AG20443 (cell line): ENCODE measurements at regions not wholly inside any gene's neighbourhood (a gene's known extent, or its start where the extent isn't known, plus 50 kb on each side); places are given as distances from the start of the nearest gene placed in this dataset.

Experiments used
- DNase-seq: peaks from one replicate; pipeline ENCODE4 v3.0.0; 2012; ENCODE audit warnings: low spot score, mixed read lengths

DNA sequence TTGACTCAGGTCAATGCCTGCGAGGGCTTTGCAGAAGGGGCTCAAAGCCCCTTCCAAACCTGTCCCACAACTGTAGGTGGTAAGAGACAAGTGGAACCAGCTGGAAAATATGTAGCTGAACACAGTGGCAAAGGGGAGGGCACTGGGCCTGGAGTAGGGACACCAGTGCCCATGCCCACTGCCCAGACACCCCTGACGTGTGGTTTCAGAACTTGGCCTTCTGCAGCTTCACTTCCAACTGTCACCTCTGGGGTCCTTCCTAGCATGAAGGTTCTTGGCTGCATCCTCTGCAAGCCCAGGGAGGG is 233.1 kb upstream of the IRX1 start:
- DNase-seq: no peak

- DNase-seq: no peak
Observed at GRCh38 chr5:3361811-3362605, 233.6 kb upstream of the IRX1 start.

DNA sequence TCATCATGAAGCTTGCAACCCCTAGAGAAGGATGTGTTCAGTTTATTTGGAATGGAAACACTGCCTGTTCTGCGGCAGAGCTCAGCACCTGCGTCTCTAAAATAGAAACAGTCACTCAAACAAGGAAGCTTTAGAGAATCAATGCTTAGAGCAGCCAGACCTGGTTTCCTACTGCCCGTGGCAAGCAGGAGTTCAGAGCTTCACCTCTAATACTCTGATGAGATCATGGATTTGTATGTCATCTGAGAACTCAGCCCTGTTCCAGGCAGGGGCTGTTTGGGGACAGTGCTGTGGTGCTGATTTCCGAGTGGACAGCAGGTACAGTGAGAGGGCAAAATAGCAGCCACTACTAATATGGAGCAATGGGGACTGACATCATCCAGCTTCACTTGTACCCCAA is 236.0 kb upstream of the IRX1 start:
- no peak for DNase-seq

- no peak for DNase-seq
Observed at GRCh38 chr5:3357291-3357690, 238.3 kb upstream of the IRX1 start.

DNA sequence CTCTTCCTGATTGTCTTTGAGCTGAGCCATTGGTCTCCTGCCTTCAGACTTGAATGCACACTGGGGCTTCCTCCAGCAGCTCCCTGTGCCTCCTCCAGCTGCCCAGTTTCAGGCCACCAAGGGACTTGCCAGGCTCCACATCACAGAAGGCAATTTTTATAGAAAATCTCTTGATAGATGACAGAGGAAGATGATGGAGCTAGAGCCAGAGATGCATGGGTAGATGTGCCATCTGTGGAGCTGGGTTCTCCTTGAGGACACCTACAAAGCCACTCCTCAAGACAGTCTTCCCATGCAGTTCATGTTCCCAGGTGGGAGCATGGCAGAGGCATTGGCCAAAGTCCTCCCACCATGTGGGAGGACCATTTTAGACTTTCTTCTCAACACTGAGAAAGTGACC is 239.6 kb upstream of the IRX1 start:
- no peak for DNase-seq

GRCh38 chr5:3355126-3355525 is 240.5 kb upstream of the IRX1 start:
- no peak for DNase-seq

DNA sequence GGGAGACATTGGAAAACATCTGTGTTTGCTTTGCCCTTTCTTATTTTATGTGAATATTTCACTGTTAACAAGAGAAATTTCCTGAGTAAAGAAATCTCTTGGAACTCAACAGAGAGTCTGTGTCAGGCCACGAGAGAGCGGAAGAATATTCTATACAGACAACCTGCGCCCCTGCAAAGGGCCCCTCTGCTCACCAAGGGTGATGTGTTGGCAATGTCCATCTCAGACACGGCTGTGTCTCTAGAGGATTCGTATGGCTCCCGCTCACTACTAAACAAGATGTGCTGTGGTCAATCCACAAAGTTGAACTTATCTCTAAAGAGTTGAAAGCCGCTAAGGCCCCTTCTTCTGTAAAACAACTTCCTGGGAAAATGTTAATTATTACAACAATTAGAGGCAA is 241.0 kb upstream of the IRX1 start:
- no peak for DNase-seq

DNA sequence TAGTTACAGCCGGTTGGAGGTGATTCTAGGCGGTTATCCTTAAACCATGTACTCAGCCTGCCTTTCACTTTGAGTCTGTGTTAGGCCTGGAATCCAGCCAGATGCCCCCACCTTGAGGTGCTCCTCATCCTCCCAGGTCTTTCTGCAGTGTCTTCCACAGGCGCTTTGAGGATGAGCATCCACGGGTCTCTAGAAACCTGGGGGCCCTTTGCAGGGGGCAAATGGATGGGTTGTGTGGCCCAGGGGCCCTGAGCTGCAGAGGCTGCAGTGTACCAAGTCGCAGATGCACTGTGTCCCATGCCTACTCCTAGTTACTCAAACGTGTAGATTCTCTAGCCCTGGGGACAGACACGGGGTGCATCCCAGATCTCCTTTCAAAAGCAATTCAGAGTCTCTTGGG is 242.1 kb upstream of the IRX1 start:
- DNase-seq: no peak

DNA sequence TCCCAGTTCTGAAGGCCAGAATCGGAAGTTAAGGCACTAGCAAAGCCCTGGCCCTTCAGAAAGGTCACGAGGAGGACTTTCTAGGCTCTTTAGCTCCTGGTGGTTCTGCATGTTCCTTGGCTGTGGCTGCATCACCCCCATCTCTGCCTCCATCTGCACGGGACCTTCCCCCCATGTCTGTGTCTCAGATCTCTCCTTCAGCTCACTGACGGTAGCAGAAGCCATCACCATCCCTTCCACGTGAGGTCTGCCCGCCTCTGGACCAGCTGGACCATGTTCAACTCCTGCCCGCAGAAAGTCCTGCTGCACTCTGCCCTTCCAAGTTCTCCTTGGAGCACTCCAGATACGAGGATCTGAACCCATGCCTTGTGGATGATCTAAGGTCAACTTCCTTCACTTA is 242.9 kb upstream of the IRX1 start:
- no peak for DNase-seq

GRCh38 chr5:3351581-3352442 is 243.8 kb upstream of the IRX1 start:
- DNase-seq: no peak

GRCh38 chr5:3350781-3351180 is 244.9 kb upstream of the IRX1 start:
- no peak for DNase-seq

DNA sequence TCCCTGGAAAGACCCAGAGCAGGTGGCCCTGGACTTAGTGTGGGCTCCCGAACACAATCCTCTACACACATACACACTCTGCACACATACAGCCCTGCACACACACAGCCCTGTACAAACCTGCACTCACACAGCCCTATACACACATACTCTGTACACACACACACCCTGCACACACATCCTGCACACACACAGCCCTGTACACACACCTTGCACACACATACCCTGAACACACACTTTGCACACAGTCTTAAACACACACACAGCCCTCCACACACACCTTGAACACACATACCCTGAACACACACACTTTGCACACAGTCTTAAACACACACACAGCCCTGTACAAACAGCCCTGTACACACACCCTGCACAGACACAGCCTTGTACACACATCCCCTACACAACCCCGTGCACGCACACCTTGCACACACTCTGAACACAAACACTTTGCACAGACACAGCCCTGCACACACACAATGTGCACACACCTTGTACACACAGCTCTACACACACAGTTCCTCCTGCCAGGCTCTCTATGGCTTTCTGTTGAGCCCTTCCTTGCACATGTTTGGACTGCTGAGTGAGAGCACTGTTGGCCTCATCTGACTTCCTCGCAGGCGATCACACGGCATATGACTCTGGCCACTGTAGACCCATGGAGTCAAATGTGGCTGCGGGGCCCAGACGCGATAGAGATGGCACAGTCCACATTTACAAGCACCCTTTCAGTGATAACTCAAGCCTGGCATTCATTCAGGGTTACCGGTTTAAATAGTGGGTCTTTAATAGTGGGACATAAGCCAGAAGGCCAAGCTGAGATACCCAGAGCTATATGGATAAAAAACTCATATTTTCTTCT is 245.7 kb upstream of the IRX1 start:
- DNase-seq: no peak

DNA sequence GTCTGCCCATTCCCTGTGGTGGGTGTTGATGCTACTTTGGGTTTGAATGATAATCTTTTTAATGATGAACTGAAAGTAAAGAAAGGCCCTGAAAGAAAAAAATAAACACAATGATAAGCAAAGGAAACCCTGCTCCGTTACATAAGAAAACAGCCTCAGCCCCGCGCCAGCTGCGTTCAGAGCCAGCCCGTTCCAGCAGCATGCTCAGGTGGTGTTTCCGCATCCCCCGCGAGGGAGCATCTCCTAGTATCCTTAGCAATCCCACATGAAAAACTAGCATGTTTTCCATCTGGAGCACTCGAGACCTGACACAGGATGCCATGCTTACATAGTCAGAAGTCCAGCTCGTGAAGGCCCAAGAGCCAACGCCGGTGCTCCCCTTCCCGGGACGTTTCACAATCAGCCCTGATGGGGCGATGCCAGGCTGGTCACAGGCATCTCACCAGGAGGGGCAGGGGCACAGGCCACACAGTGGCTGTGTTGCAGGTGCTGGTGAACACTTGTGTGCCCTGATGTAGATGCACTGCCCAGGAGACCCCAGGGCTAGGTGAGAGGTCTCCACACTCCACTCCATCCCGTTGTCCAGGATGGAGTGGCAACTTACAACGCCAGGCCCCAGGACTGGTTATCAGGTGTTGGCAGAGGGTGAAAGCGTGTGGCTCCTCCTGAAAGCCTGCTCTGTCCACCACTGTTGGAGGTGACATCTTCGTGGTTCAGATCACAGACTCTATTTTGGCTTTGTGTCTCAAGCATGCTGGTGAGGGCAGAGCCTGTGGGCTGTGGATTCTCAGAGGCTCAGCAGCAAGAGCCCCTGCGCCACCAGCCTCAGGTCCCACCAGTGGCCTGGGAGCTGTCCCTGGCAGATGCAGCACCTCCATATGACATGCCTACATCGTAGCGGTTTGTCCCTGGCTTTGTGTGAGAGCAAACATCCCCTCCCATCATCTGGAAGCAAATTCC is 246.8 kb upstream of the IRX1 start:
- no peak for DNase-seq

DNA sequence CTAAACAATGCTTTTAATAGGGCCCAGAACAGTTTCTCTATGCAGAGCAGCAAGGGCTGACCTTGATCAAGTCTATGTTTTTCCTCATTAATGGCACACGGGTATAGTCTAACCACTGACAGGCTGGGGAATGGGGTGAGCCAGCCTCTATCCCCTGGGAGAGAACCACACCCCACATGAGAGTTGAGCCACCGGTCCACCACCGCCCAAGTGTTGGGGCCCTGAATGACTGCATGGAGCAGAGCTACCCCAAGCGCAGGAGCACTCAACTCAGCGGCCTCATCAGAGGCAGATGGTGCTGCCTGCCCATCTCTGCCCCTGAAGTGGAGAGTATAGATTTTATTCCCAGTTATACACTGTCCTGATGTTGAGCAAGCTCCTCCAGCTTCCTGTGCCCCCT is 247.9 kb upstream of the IRX1 start:
- no peak for DNase-seq

- no peak for DNase-seq
Observed at GRCh38 chr5:3346111-3346820, 249.4 kb upstream of the IRX1 start.

DNA sequence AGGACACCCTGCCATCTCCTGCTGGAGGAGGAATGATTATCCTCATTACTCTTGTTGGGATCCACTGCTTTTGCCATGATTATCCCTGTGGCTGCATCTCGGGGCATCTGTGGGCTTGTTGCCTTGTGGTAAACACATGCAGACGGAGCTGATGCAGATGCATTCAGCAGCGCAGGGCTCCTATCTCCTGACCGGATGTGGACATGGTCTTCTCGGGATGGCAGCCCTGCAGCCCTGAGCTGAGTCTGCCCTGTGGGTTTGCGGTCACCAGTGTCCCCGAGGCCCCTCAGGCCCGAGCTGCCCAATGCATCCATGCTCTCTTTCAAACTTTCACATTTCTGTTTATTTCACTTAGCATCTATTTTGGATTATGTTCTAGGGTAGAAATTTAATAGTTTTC is 250.4 kb upstream of the IRX1 start:
- DNase-seq: no peak

DNA sequence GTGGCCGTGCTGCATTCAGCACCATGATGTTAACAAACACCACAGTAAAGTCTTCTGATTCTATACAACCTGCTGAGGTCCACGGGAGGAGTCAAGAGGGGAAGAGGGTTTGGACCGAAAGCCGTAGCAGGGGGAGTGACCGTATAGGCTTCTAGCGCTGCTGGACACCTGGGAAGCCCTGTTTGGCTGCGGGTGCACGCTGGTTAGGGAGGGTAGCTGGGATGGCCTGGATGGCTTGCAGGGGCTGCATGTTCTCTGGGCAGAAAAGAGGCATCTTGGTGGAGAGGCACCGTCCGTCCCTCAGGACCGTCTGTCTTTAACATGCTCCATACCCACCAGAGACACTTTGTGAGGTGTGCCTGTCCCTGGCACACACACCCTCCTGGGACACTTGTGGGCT is 251.0 kb upstream of the IRX1 start:
- no peak for DNase-seq

- DNase-seq: no peak
Observed at GRCh38 chr5:3343911-3344310, 251.7 kb upstream of the IRX1 start.

GRCh38 chr5:3343211-3343610 is 252.4 kb upstream of the IRX1 start:
- no peak for DNase-seq

GRCh38 chr5:3342271-3343100 is 253.1 kb upstream of the IRX1 start:
- no peak for DNase-seq
